ENCODE measurements at regions not wholly inside any gene's neighbourhood (a gene's known extent, or its start where the extent isn't known, plus 50 kb on each side); places are given as distances from the start of the nearest gene placed in this dataset.
"Not testable (repeated sequence)": the region's sequence is repeated elsewhere in the genome, so short reads cannot be mapped to it uniquely, and the experiment has no call there.

- no peak for FAIRE-seq
Observed at GRCh38 chr9:108762348-108763055, 93.3 kb downstream of the ACTL7B start.

- FAIRE-seq = no peak
Observed at GRCh38 chr9:108761655-108762347, 94.0 kb downstream of the ACTL7B start.

- no peak for FAIRE-seq
Observed at GRCh38 chr9:108760841-108761240, 94.9 kb downstream of the ACTL7B start.

- FAIRE-seq = no peak
Observed at GRCh38 chr9:108759835-108760234, 96.0 kb downstream of the ACTL7B start.

GRCh38 chr9:108759399-108759798 is 96.4 kb downstream of the ACTL7B start:
- FAIRE-seq = no peak

GRCh38 chr9:108756746-108757490 is 98.9 kb downstream of the ACTL7B start:
- FAIRE-seq = no peak

- no peak for FAIRE-seq
Observed at GRCh38 chr9:108755979-108756378, 99.8 kb downstream of the ACTL7B start.

- FAIRE-seq = no peak
Observed at GRCh38 chr9:108751369-108751768, 104.4 kb downstream of the ACTL7B start.

GRCh38 chr9:108750661-108751215 is 105.0 kb downstream of the ACTL7B start:
- no peak for FAIRE-seq

GRCh38 chr9:108748776-108749175 is 107.0 kb downstream of the ACTL7B start:
- FAIRE-seq = no peak

GRCh38 chr9:108746864-108747263 is 108.9 kb downstream of the ACTL7B start:
- no peak for FAIRE-seq

- no peak for FAIRE-seq
Observed at GRCh38 chr9:108746001-108746400, 109.8 kb downstream of the ACTL7B start.

- FAIRE-seq = no peak
Observed at GRCh38 chr9:108744641-108745040, 111.1 kb downstream of the ACTL7B start.

GRCh38 chr9:108743901-108744371 is 111.8 kb downstream of the ACTL7B start:
- FAIRE-seq = no peak

- FAIRE-seq = no peak
Observed at GRCh38 chr9:108743416-108743815, 112.4 kb downstream of the ACTL7B start.

- FAIRE-seq = no peak
Observed at GRCh38 chr9:108742191-108742590, 113.6 kb downstream of the ACTL7B start.

- not testable (repeated sequence) for FAIRE-seq
Observed at GRCh38 chr9:108731292-108731691, 124.5 kb downstream of the ACTL7B start.

- no peak for FAIRE-seq
Observed at GRCh38 chr9:108727580-108728111, 128.1 kb downstream of the ACTL7B start.

- FAIRE-seq = no peak
Observed at GRCh38 chr9:108724652-108725051, 131.1 kb downstream of the ACTL7B start.

- FAIRE-seq = no peak
Observed at GRCh38 chr9:108724122-108724521, 131.7 kb downstream of the ACTL7B start.

GRCh38 chr9:108722396-108722795 is 133.4 kb downstream of the ACTL7B start:
- no peak for FAIRE-seq

GRCh38 chr9:108720191-108720642 is 135.6 kb downstream of the ACTL7B start:
- FAIRE-seq = no peak

- no peak for FAIRE-seq
Observed at GRCh38 chr9:108710424-108710823, 145.4 kb downstream of the ACTL7B start.

All from G401.6 (cell line).